ENCODE measurements at regions not wholly inside any gene's neighbourhood (a gene's known extent, or its start where the extent isn't known, plus 50 kb on each side); places are given as distances from the start of the nearest gene placed in this dataset.

GRCh38 chr5:174352681-174353080, 307.2 kb downstream of the NSG2 start:
- Histone ChIP-seq H3K27me3 (ENCODE audit: control insufficient read depth in 2 of 2, insufficient read depth in 1 of 2, low read length in 1 of 2) (no peaks in the 10 kb centered on the region), H3K9me3 (ENCODE audit: control insufficient read depth in 2 of 2, insufficient read depth in 1 of 2, low read length in 1 of 2) (no peaks in the 10 kb centered on the region), H3K27ac (ENCODE audit: low read depth in 1 of 2, low read length in 1 of 2) (no peak overlapping the region), H3K36me3 (ENCODE audit: control insufficient read depth in 2 of 2, insufficient read depth in 2 of 2, low read length in 1 of 2) (no peaks in the 10 kb centered on the region), H3K4me3 (ENCODE audit: low read length in 2 of 2) (no peak overlapping the region), H3K4me1 (ENCODE audit: control insufficient read depth in 2 of 2, insufficient read depth in 2 of 2, low read length in 2 of 2) (no peaks in the 10 kb centered on the region)
- DNase-seq (ENCODE audit: low read depth in 6 of 9, low spot score in 9 of 9), result no peak
- WGBS, result 89% methylated on average over 4 of the region's 4 CpGs

DNA sequence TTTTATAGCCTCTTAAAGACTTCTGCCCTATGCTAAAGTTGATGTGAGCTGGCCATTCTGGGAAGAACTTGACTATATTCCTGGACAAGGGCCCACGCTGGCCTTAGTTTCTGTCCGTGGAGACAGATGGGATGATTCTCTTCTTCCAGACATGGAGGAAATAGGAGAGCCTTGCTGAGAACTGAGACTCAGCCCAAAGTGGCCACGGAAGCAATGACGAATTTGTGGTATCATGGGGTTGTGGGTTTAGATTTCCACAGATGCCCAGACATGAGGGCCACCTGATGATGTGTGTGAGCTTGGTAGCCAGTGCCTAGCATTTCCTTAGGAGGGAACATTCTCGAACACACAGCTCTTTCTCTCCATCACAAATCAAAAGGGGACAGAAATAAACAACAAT, 309.1 kb downstream of the NSG2 start:
- H3K27me3 ChIP-seq (ENCODE audit: control insufficient read depth in 2 of 2, insufficient read depth in 1 of 2, low read length in 1 of 2), result no peaks in the 10 kb centered on the region
- H3K4me3 ChIP-seq (ENCODE audit: low read length in 2 of 2), result no peak overlapping the region
- DNase-seq (ENCODE audit: low read depth in 6 of 9, low spot score in 9 of 9), result no peak
- H3K9me3 ChIP-seq (ENCODE audit: control insufficient read depth in 2 of 2, insufficient read depth in 1 of 2, low read length in 1 of 2), result no peaks in the 10 kb centered on the region
- no peak overlapping the region for H3K27ac ChIP-seq (ENCODE audit: low read depth in 1 of 2, low read length in 1 of 2)
- no peaks in the 10 kb centered on the region for H3K36me3 ChIP-seq (ENCODE audit: control insufficient read depth in 2 of 2, insufficient read depth in 2 of 2, low read length in 1 of 2)
- WGBS, result 94% methylated on average over 5 of the region's 5 CpGs
- H3K4me1 ChIP-seq (ENCODE audit: control insufficient read depth in 2 of 2, insufficient read depth in 2 of 2, low read length in 2 of 2), result no peaks in the 10 kb centered on the region

- 55% methylated on average over 2 of the region's 2 CpGs for WGBS
- DNase-seq (ENCODE audit: low read depth in 6 of 9, low spot score in 9 of 9), result no peak
- Histone ChIP-seq H3K4me3 (ENCODE audit: low read length in 2 of 2) (no peak overlapping the region), H3K36me3 (ENCODE audit: control insufficient read depth in 2 of 2, insufficient read depth in 2 of 2, low read length in 1 of 2) (no peaks in the 10 kb centered on the region), H3K4me1 (ENCODE audit: control insufficient read depth in 2 of 2, insufficient read depth in 2 of 2, low read length in 2 of 2) (no peaks in the 10 kb centered on the region), H3K27ac (ENCODE audit: low read depth in 1 of 2, low read length in 1 of 2) (no peak overlapping the region), H3K9me3 (ENCODE audit: control insufficient read depth in 2 of 2, insufficient read depth in 1 of 2, low read length in 1 of 2) (no peaks in the 10 kb centered on the region), H3K27me3 (ENCODE audit: control insufficient read depth in 2 of 2, insufficient read depth in 1 of 2, low read length in 1 of 2) (no peaks in the 10 kb centered on the region)
Measured at GRCh38 chr5:174355208-174355612, 309.7 kb downstream of the NSG2 start.

DNA sequence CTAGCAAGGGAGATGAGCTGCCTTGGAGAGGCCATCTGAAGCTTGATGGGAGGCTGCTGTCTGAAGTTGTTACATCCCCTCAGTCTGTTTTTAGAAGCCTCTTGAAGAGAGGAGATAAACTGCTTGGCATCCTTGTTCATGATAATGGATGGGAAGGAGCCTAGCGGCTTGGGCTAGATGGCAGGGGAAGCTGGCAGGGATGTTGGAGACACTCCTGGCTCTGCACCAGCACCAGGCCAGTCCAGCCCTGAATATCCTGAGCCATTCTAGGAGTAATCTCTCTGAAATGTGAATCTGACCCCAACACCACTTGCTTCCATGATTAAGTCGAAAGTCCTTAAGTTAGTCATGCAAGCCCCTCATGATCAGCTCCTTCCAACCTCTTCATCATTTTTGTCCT, 310.5 kb downstream of the NSG2 start:
- Histone ChIP-seq H3K4me3 (ENCODE audit: low read length in 2 of 2) (no peak overlapping the region), H3K9me3 (ENCODE audit: control insufficient read depth in 2 of 2, insufficient read depth in 1 of 2, low read length in 1 of 2) (no peaks in the 10 kb centered on the region), H3K27me3 (ENCODE audit: control insufficient read depth in 2 of 2, insufficient read depth in 1 of 2, low read length in 1 of 2) (no peaks in the 10 kb centered on the region), H3K4me1 (ENCODE audit: control insufficient read depth in 2 of 2, insufficient read depth in 2 of 2, low read length in 2 of 2) (no peaks in the 10 kb centered on the region), H3K27ac (ENCODE audit: low read depth in 1 of 2, low read length in 1 of 2) (no peak overlapping the region), H3K36me3 (ENCODE audit: control insufficient read depth in 2 of 2, insufficient read depth in 2 of 2, low read length in 1 of 2) (no peaks in the 10 kb centered on the region)
- DNase-seq (ENCODE audit: low read depth in 6 of 9, low spot score in 9 of 9), result no peak
- WGBS, result 95% methylated on average over 2 of the region's 2 CpGs

GRCh38 chr5:174356536-174356935, 311.0 kb downstream of the NSG2 start:
- DNase-seq (ENCODE audit: low read depth in 6 of 9, low spot score in 9 of 9), result no peak
- Histone ChIP-seq H3K4me3 (ENCODE audit: low read length in 2 of 2) (no peak overlapping the region), H3K9me3 (ENCODE audit: control insufficient read depth in 2 of 2, insufficient read depth in 1 of 2, low read length in 1 of 2) (no peaks in the 10 kb centered on the region), H3K27ac (ENCODE audit: low read depth in 1 of 2, low read length in 1 of 2) (no peak overlapping the region), H3K4me1 (ENCODE audit: control insufficient read depth in 2 of 2, insufficient read depth in 2 of 2, low read length in 2 of 2) (no peaks in the 10 kb centered on the region), H3K27me3 (ENCODE audit: control insufficient read depth in 2 of 2, insufficient read depth in 1 of 2, low read length in 1 of 2) (no peaks in the 10 kb centered on the region), H3K36me3 (ENCODE audit: control insufficient read depth in 2 of 2, insufficient read depth in 2 of 2, low read length in 1 of 2) (no peaks in the 10 kb centered on the region)
- WGBS, result 90% methylated on average over 2 of the region's 2 CpGs

- WGBS, result 89% methylated on average over 3 of the region's 3 CpGs
- Histone ChIP-seq H3K4me3 (ENCODE audit: low read length in 2 of 2) (no peak overlapping the region), H3K4me1 (ENCODE audit: control insufficient read depth in 2 of 2, insufficient read depth in 2 of 2, low read length in 2 of 2) (no peaks in the 10 kb centered on the region), H3K9me3 (ENCODE audit: control insufficient read depth in 2 of 2, insufficient read depth in 1 of 2, low read length in 1 of 2) (no peaks in the 10 kb centered on the region), H3K27me3 (ENCODE audit: control insufficient read depth in 2 of 2, insufficient read depth in 1 of 2, low read length in 1 of 2) (no peaks in the 10 kb centered on the region), H3K27ac (ENCODE audit: low read depth in 1 of 2, low read length in 1 of 2) (no peak overlapping the region), H3K36me3 (ENCODE audit: control insufficient read depth in 2 of 2, insufficient read depth in 2 of 2, low read length in 1 of 2) (no peaks in the 10 kb centered on the region)
- DNase-seq (ENCODE audit: low read depth in 6 of 9, low spot score in 9 of 9), result no peak
Measured at GRCh38 chr5:174358276-174358675, 312.8 kb downstream of the NSG2 start.

DNA sequence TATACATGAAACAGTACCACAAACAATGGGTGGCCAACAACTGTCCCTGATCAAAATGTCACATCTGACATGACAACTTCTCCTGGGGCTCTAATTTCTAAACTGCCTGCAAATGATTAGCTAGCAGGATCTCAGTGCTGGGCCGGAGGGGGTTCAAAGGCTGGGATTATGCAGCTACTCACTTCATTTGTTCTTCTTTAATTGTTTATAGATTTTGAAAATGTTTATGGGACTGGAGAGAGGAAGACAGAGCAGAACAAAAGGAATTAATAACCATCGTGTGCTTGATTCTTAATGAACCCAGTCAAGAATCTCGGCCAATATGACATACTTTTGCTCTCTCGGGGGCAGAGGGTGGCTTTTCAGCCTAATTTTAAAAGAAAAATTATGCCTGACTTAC, 313.6 kb downstream of the NSG2 start:
- H3K36me3 ChIP-seq (ENCODE audit: control insufficient read depth in 2 of 2, insufficient read depth in 2 of 2, low read length in 1 of 2), result no peaks in the 10 kb centered on the region
- no peaks in the 10 kb centered on the region for H3K4me1 ChIP-seq (ENCODE audit: control insufficient read depth in 2 of 2, insufficient read depth in 2 of 2, low read length in 2 of 2)
- 90% methylated on average over 4 of the region's 4 CpGs for WGBS
- H3K27ac ChIP-seq (ENCODE audit: low read depth in 1 of 2, low read length in 1 of 2), result no peak overlapping the region
- no peak for DNase-seq (ENCODE audit: low read depth in 6 of 9, low spot score in 9 of 9)
- H3K27me3 ChIP-seq (ENCODE audit: control insufficient read depth in 2 of 2, insufficient read depth in 1 of 2, low read length in 1 of 2), result no peaks in the 10 kb centered on the region
- no peaks in the 10 kb centered on the region for H3K9me3 ChIP-seq (ENCODE audit: control insufficient read depth in 2 of 2, insufficient read depth in 1 of 2, low read length in 1 of 2)
- no peak overlapping the region for H3K4me3 ChIP-seq (ENCODE audit: low read length in 2 of 2)

GRCh38 chr5:174362514-174362913, 317.0 kb downstream of the NSG2 start:
- WGBS, result 95% methylated on average over 2 of the region's 2 CpGs
- no peaks in the 10 kb centered on the region for H3K27me3 ChIP-seq (ENCODE audit: control insufficient read depth in 2 of 2, insufficient read depth in 1 of 2, low read length in 1 of 2)
- no peaks in the 10 kb centered on the region for H3K4me1 ChIP-seq (ENCODE audit: control insufficient read depth in 2 of 2, insufficient read depth in 2 of 2, low read length in 2 of 2)
- DNase-seq (ENCODE audit: low read depth in 6 of 9, low spot score in 9 of 9), result no peak
- no peak overlapping the region for H3K4me3 ChIP-seq (ENCODE audit: low read length in 2 of 2)
- no peaks in the 10 kb centered on the region for H3K9me3 ChIP-seq (ENCODE audit: control insufficient read depth in 2 of 2, insufficient read depth in 1 of 2, low read length in 1 of 2)
- H3K36me3 ChIP-seq (ENCODE audit: control insufficient read depth in 2 of 2, insufficient read depth in 2 of 2, low read length in 1 of 2), result no peaks in the 10 kb centered on the region
- H3K27ac ChIP-seq (ENCODE audit: low read depth in 1 of 2, low read length in 1 of 2), result no peak overlapping the region

GRCh38 chr5:174363934-174364333, 318.4 kb downstream of the NSG2 start:
- no peak overlapping the region for H3K27ac ChIP-seq (ENCODE audit: low read depth in 1 of 2, low read length in 1 of 2)
- H3K9me3 ChIP-seq (ENCODE audit: control insufficient read depth in 2 of 2, insufficient read depth in 1 of 2, low read length in 1 of 2), result no peaks in the 10 kb centered on the region
- no peaks in the 10 kb centered on the region for H3K4me1 ChIP-seq (ENCODE audit: control insufficient read depth in 2 of 2, insufficient read depth in 2 of 2, low read length in 2 of 2)
- H3K36me3 ChIP-seq (ENCODE audit: control insufficient read depth in 2 of 2, insufficient read depth in 2 of 2, low read length in 1 of 2), result no peaks in the 10 kb centered on the region
- H3K27me3 ChIP-seq (ENCODE audit: control insufficient read depth in 2 of 2, insufficient read depth in 1 of 2, low read length in 1 of 2), result no peaks in the 10 kb centered on the region
- DNase-seq (ENCODE audit: low read depth in 6 of 9, low spot score in 9 of 9), result no peak
- no peak overlapping the region for H3K4me3 ChIP-seq (ENCODE audit: low read length in 2 of 2)

DNA sequence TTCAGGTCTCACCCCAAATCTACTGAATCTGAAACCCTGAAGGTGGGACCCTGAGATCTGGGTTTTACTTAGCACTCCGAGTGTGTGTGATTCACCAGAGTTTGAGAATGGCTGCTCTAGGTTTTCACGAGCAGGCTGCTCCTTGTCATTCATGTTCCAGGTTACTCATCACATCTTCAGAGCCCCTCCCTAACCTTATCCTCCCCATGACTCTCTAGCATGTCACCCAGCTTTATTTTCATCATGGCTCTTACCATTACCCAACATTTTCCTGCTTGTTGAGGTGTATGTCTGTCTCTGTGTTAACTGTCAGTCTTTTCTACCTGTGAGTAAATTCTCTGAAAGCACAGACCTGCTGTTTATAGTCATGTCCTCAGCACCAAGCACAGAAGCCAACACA, 319.2 kb downstream of the NSG2 start:
- no peak for DNase-seq (ENCODE audit: low read depth in 6 of 9, low spot score in 9 of 9)

More for the DNA sequence above, 319.2 kb downstream of the NSG2 start:
- WGBS, result 96% methylated on average over 2 of the region's 2 CpGs
- no peak overlapping the region for H3K27ac ChIP-seq (ENCODE audit: low read depth in 1 of 2, low read length in 1 of 2)
- H3K9me3 ChIP-seq (ENCODE audit: control insufficient read depth in 2 of 2, insufficient read depth in 1 of 2, low read length in 1 of 2), result no peaks in the 10 kb centered on the region
- no peaks in the 10 kb centered on the region for H3K4me1 ChIP-seq (ENCODE audit: control insufficient read depth in 2 of 2, insufficient read depth in 2 of 2, low read length in 2 of 2)
- H3K4me3 ChIP-seq (ENCODE audit: low read length in 2 of 2), result no peak overlapping the region
- H3K36me3 ChIP-seq (ENCODE audit: control insufficient read depth in 2 of 2, insufficient read depth in 2 of 2, low read length in 1 of 2), result no peaks in the 10 kb centered on the region
- H3K27me3 ChIP-seq (ENCODE audit: control insufficient read depth in 2 of 2, insufficient read depth in 1 of 2, low read length in 1 of 2), result no peaks in the 10 kb centered on the region

Data from thymus (tissue), 11 donors.